Gastroesophageal sphincter (tissue), 4 donors: ENCODE measurements at regions not wholly inside any gene's neighbourhood (a gene's known extent, or its start where the extent isn't known, plus 50 kb on each side); places are given as distances from the start of the nearest gene placed in this dataset.

Source experiments
- ATAC-seq: fragments of 150-250 bp; one replicate; pipeline ENCODE4 v1.9.1; 2016; ENCODE audit warnings: mild to moderate bottlenecking, moderate library complexity
- H3K27ac ChIP-seq, 4 donors: fragments of 200-600 bp; sonication (generic) in 3 of 4; 1 replicate in 3 of 4; 2 replicates in 1 of 4; pipeline ENCODE4 v1.5.1; 2016 to 2019
- H3K27me3 ChIP-seq: fragments of 200-600 bp; sonication (generic); one replicate; pipeline ENCODE4 v1.5.1; 2019
- H3K36me3 ChIP-seq, 2 donors: fragments of 200-600 bp; sonication (generic); one replicate each; pipeline ENCODE4 v1.5.1; 2019; ENCODE audit warnings: control low read depth in 1 of 2
- H3K4me1 ChIP-seq, 3 donors: fragments of 200-600 bp; sonication (generic); 1 replicate in 2 of 3; 2 replicates in 1 of 3; pipeline ENCODE4 v1.5.1; 2016 to 2019; ENCODE audit warnings: control low read depth in 2 of 3
- H3K4me3 ChIP-seq, 2 donors: fragments of 200-600 bp; sonication (generic); one replicate each; pipeline ENCODE4 v1.5.1; 2019; ENCODE audit warnings: mild to moderate bottlenecking in 1 of 2, moderate library complexity in 1 of 2
- H3K9me3 ChIP-seq, 3 donors: fragments of 200-600 bp; sonication (generic); one replicate each; pipeline ENCODE4 v1.5.1; 2017 to 2019; ENCODE audit warnings: control low read depth in 2 of 3
- EP300 ChIP-seq: sonication (generic); formaldehyde crosslinking; IDR thresholded peaks from one replicate; pipeline ENCODE4 v1.6.1; 2017; ENCODE audit warnings: antibody characterized with exemption, mild to moderate bottlenecking
- POLR2A ChIP-seq, 2 donors: fragments of 450-650 bp; IDR thresholded peaks; one replicate each; pipeline ENCODE4 v1.6.1; 2017; ENCODE audit warnings: antibody characterized with exemption in 2 of 2, mild to moderate bottlenecking in 2 of 2, moderate library complexity in 1 of 2
- POLR2AphosphoS5 ChIP-seq: sonication (generic); formaldehyde crosslinking; IDR thresholded peaks from one replicate; pipeline ENCODE4 v1.6.1; 2017; ENCODE audit warnings: antibody characterized with exemption
- WGBS, 2 donors: methylation state at CpG; one replicate each; pipeline ENCODE4 v1.1.5; 2018; ENCODE audit warnings: low coverage in 1 of 2; 5-methylcytosine and 5-hydroxymethylcytosine counted together
- TF ChIP-seq, protein P1 (sequence below), 4 experiments: fragments of 200-600 bp in 2 of 4; fragments of 450-650 bp in 2 of 4; sonication (generic) in 1 of 4; IDR thresholded peaks; one replicate each; pipeline ENCODE4 v1.5.1; 2017 to 2019; ENCODE audit warnings: antibody characterized with exemption in 4 of 4, mild to moderate bottlenecking in 2 of 4, moderate library complexity in 2 of 4

- Histone ChIP-seq H3K9me3 (no peaks in the 10 kb centered on the region), H3K36me3 (no peaks in the 10 kb centered on the region), H3K4me1 (no peaks in the 10 kb centered on the region), H3K27ac (no peak overlapping the region), H3K27me3 (no peaks in the 10 kb centered on the region), H3K4me3 (no peak overlapping the region)
- WGBS, 2 donors = 30 to 57% methylated on average over 3 of the region's 3 CpGs
- ATAC-seq = no peak
- TF ChIP-seq, protein P1, sequence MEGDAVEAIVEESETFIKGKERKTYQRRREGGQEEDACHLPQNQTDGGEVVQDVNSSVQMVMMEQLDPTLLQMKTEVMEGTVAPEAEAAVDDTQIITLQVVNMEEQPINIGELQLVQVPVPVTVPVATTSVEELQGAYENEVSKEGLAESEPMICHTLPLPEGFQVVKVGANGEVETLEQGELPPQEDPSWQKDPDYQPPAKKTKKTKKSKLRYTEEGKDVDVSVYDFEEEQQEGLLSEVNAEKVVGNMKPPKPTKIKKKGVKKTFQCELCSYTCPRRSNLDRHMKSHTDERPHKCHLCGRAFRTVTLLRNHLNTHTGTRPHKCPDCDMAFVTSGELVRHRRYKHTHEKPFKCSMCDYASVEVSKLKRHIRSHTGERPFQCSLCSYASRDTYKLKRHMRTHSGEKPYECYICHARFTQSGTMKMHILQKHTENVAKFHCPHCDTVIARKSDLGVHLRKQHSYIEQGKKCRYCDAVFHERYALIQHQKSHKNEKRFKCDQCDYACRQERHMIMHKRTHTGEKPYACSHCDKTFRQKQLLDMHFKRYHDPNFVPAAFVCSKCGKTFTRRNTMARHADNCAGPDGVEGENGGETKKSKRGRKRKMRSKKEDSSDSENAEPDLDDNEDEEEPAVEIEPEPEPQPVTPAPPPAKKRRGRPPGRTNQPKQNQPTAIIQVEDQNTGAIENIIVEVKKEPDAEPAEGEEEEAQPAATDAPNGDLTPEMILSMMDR (IDR thresholded peaks at IDR 0.05) = no peak
- no peak for TF ChIP-seq POLR2A (IDR thresholded peaks at IDR 0.05)
- no peak for TF ChIP-seq POLR2AphosphoS5
- no peak for TF ChIP-seq EP300
Observed at GRCh38 chr3:34300621-34301020, 502.2 kb downstream of the PDCD6IP start.

DNA sequence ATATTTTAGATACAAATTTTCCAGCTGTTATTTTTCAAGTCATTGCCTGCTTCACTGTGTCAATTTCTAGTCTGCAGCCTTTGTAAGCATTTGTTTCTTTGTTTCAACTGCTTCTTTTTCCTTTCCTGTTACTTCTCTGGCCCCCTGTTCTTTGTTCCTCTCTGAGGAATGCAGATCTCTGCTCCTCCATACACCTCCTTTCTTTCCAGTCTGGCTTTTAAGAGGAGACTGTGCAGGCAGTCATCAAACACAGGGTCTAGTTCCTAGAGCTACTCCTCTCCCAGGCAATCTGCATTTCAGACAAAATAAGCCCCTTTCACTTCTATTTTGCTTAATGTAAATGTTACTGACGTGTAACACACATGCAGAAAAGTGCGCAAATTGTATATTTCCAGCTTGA lies 502.9 kb downstream of the PDCD6IP start:
- H3K36me3 ChIP-seq = no peaks in the 10 kb centered on the region

DNA sequence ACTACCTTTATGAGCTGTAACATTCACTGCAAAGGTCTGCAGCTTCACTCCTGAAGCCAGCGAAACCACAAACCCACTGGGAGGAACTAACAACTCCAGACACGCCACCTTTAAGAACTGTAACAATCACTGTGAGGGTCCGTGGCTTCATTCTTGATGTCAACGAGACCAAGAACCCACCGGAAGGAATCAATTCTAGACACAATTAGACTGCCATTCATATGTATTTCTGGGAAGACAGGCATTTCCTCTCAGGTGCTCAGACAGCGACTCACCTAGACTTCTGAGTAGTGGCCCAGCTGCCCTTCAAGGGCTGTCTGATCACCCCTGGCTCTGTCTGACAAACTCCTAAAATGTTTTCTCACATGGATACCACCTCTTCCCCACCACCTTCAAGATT lies 506.8 kb downstream of the PDCD6IP start:
- no peaks in the 10 kb centered on the region for H3K9me3 ChIP-seq
- no peaks in the 10 kb centered on the region for H3K36me3 ChIP-seq
- no peaks in the 10 kb centered on the region for H3K27me3 ChIP-seq
- WGBS, 2 donors = 100% methylated on average over 4 of the region's 6 CpGs; no CpG with 5 or more reads in 1 of the 2 donors
- TF ChIP-seq, protein P1 (IDR thresholded peaks at IDR 0.05) = no peak
- TF ChIP-seq POLR2A (IDR thresholded peaks at IDR 0.05) = no peak
- TF ChIP-seq POLR2AphosphoS5 = no peak
- no peak for TF ChIP-seq EP300
- H3K4me1 ChIP-seq = no peaks in the 10 kb centered on the region
- no peak overlapping the region for H3K27ac ChIP-seq
- no peak overlapping the region for H3K4me3 ChIP-seq
- no peak for ATAC-seq

More for the DNA sequence above, 502.9 kb downstream of the PDCD6IP start:
- no peak for ATAC-seq
- Histone ChIP-seq H3K9me3 (no peaks in the 10 kb centered on the region), H3K4me3 (no peak overlapping the region), H3K27ac (no peak overlapping the region), H3K27me3 (no peaks in the 10 kb centered on the region), H3K4me1 (no peaks in the 10 kb centered on the region)
- WGBS, 2 donors = 85 to 100% methylated on average over 1 to 2 of the region's 2 CpGs
- TF ChIP-seq, protein P1 (IDR thresholded peaks at IDR 0.05) = no peak
- TF ChIP-seq EP300 (no peak), POLR2AphosphoS5 (no peak), POLR2A (IDR thresholded peaks at IDR 0.05) (no peak)

GRCh38 chr3:34312684-34313083 lies 514.3 kb downstream of the PDCD6IP start:
- no peaks in the 10 kb centered on the region for H3K27me3 ChIP-seq
- peaks cover 0 to 5% (median 0%) of the 10 kb centered on the region in 3 donors for H3K9me3 ChIP-seq
- H3K36me3 ChIP-seq = no peaks in the 10 kb centered on the region
- no peak overlapping the region for H3K4me3 ChIP-seq
- WGBS, 2 donors = 63 to 65% methylated on average over 4 to 5 of the region's 5 CpGs
- TF ChIP-seq POLR2A (IDR thresholded peaks at IDR 0.05) (no peak), EP300 (no peak), POLR2AphosphoS5 (no peak)
- TF ChIP-seq, protein P1 (IDR thresholded peaks at IDR 0.05) = no peak
- no peaks in the 10 kb centered on the region for H3K4me1 ChIP-seq
- no peak overlapping the region for H3K27ac ChIP-seq
- no peak for ATAC-seq

DNA sequence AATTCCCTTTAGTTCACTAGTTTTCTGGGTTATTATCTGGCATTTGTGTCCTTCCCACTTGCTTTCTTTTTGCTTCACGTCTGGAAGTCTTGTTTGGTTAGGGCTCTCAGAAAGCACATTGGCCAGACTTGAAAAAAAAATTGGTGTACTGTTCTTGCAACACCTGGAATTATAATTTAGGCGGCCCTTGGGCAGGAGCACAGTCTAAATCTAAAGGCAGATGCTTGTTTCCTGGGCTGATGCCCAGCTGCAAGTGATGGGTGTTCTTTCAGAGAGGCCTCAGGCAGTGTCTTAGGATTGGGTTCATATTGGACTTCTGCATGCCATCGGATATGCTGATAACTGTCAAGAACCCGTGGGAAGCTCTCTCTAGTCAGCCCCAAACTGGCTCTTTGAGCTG lies 521.5 kb downstream of the PDCD6IP start:
- 65 to 90% methylated on average over 2 to 4 of the region's 4 CpGs for WGBS, 2 donors
- no peak for TF ChIP-seq POLR2AphosphoS5
- TF ChIP-seq, protein P1 (IDR thresholded peaks at IDR 0.05) = no peak
- TF ChIP-seq EP300 = no peak
- TF ChIP-seq POLR2A (IDR thresholded peaks at IDR 0.05) = no peak
- Histone ChIP-seq H3K36me3 (no peaks in the 10 kb centered on the region), H3K27me3 (no peaks in the 10 kb centered on the region), H3K27ac (no peak overlapping the region), H3K4me1 (no peaks in the 10 kb centered on the region), H3K4me3 (no peak overlapping the region), H3K9me3 (peaks cover 0 to 13% (median 0%) of the 10 kb centered on the region in 3 donors)
- no peak for ATAC-seq
